EH (cell line): ENCODE measurements at regions not wholly inside any gene's neighbourhood (a gene's known extent, or its start where the extent isn't known, plus 50 kb on each side); places are given as distances from the start of the nearest gene placed in this dataset.

ENCODE experiments used
- DNase-seq: peaks from one replicate; pipeline ENCODE4 v3.0.0-alpha.2; 2015; ENCODE audit warnings: low read depth

- DNase-seq: no peak
Observed at GRCh38 chr18:72470391-72470790, 73.8 kb downstream of the CBLN2 start.

GRCh38 chr18:72468021-72468710 is 76.0 kb downstream of the CBLN2 start:
- DNase-seq: no peak

- peak; percentile 59 for DNase-seq
Observed at GRCh38 chr18:72460210-72460680, 83.9 kb downstream of the CBLN2 start.

GRCh38 chr18:72458271-72458670 is 85.9 kb downstream of the CBLN2 start:
- DNase-seq: peak; percentile 1

- DNase-seq: peak; percentile 30
Observed at GRCh38 chr18:72456802-72457201, 87.3 kb downstream of the CBLN2 start.

- DNase-seq: no peak
Observed at GRCh38 chr18:72452328-72452727, 91.8 kb downstream of the CBLN2 start.

- no peak for DNase-seq
Observed at GRCh38 chr18:72444798-72445155, 99.4 kb downstream of the CBLN2 start.

- DNase-seq: no peak
Observed at GRCh38 chr18:72444111-72444797, 99.9 kb downstream of the CBLN2 start.

- no peak for DNase-seq
Observed at GRCh38 chr18:72436401-72436800, 107.7 kb downstream of the CBLN2 start.

- no peak for DNase-seq
Observed at GRCh38 chr18:72433756-72434155, 110.4 kb downstream of the CBLN2 start.

- DNase-seq: peak; percentile 30
Observed at GRCh38 chr18:72427721-72428120, 116.4 kb downstream of the CBLN2 start.

- peak; percentile 61 for DNase-seq
Observed at GRCh38 chr18:72419914-72420313, 124.2 kb downstream of the CBLN2 start.

GRCh38 chr18:72412927-72413326 is 131.2 kb downstream of the CBLN2 start:
- DNase-seq: no peak

- no peak for DNase-seq
Observed at GRCh38 chr18:72411261-72411660, 132.9 kb downstream of the CBLN2 start.

- peak; percentile 32 for DNase-seq
Observed at GRCh38 chr18:72410399-72410798, 133.7 kb downstream of the CBLN2 start.

GRCh38 chr18:72409903-72410302 is 134.2 kb downstream of the CBLN2 start:
- DNase-seq: peak; percentile 27

GRCh38 chr18:72407048-72407447 is 137.1 kb downstream of the CBLN2 start:
- DNase-seq: no peak

GRCh38 chr18:72391951-72392350 is 152.2 kb downstream of the CBLN2 start:
- no peak for DNase-seq

GRCh38 chr18:72391427-72391826 is 152.7 kb downstream of the CBLN2 start:
- no peak for DNase-seq

GRCh38 chr18:72378016-72378415 is 166.1 kb downstream of the CBLN2 start:
- DNase-seq: no peak

GRCh38 chr18:72376256-72376655 is 167.9 kb downstream of the CBLN2 start:
- no peak for DNase-seq

- peak; percentile 33 for DNase-seq
Observed at GRCh38 chr18:72375618-72376017, 168.5 kb downstream of the CBLN2 start.

GRCh38 chr18:72372076-72372475 is 172.1 kb downstream of the CBLN2 start:
- DNase-seq: no peak

GRCh38 chr18:72368308-72368707 is 175.8 kb downstream of the CBLN2 start:
- no peak for DNase-seq
